ENCODE measurements at regions not wholly inside any gene's neighbourhood (a gene's known extent, or its start where the extent isn't known, plus 50 kb on each side); places are given as distances from the start of the nearest gene placed in this dataset.

GRCh38 chr17:33516645-33517044 is 223.6 kb upstream of the ASIC2 start:
- TF ChIP-seq CTCF (IDR thresholded peaks at IDR 0.05) (no peak), POLR2A (IDR thresholded peaks at IDR 0.05) (no peak), EP300 (IDR thresholded peaks at IDR 0.05) (no peak), POLR2AphosphoS5 (IDR thresholded peaks at IDR 0.05) (no peak)

Measured in gastroesophageal sphincter (tissue), 3 donors.